Endothelial cell of umbilical vein (primary cell): ENCODE measurements at regions not wholly inside any gene's neighbourhood (a gene's known extent, or its start where the extent isn't known, plus 50 kb on each side); places are given as distances from the start of the nearest gene placed in this dataset.
A peak's percentile ranks its signal among the peaks of the same experiment; 100 is the strongest.

Experiments used
- BruUV-seq: library from RNA; stranded (reverse); fragments of 400-500 nt; replicated peaks from 2 replicates; lab custom pipeline; 2021; lab: Mats Ljungman, UMichigan
- CTCF ChIA-PET: fragments of 300-600, 350-600 bp; sonication (Branson Sonifier 250); formaldehyde crosslinking; loops from one replicate; lab custom pipeline; 2021; ENCODE audit warnings: antibody characterized with exemption, inconsistent platforms; lab: Charles Lee
- POLR2A ChIA-PET: fragments of 300-600, 350-600 bp; sonication (Branson Sonifier 250); formaldehyde crosslinking; loops from one replicate; lab custom pipeline; 2021; ENCODE audit warnings: antibody characterized with exemption, inconsistent platforms; lab: Charles Lee
- DNase-seq: peaks from one replicate; pipeline ENCODE4 v3.0.0-alpha.2; 2011; ENCODE audit warnings: low read depth, low spot score
- FAIRE-seq: peaks from 2 replicates; lab custom pipeline; 2011; peaks lifted over from hg19 to GRCh38; lab: Jason Lieb, UNC
- H2AFZ ChIP-seq: 2 replicates; pipeline ENCODE4 v1.6.0; 2012; ENCODE audit warnings: low read depth, low read length, control low read depth, inconsistent platforms
- H3K27ac ChIP-seq: 2 replicates; pipeline ENCODE4 v1.5.1; 2011; ENCODE audit warnings: low read depth, mild to moderate bottlenecking, control low read depth, low read length, moderate library complexity; ENCODE audit not compliant: insufficient read depth
- H3K27me3 ChIP-seq, 2 experiments: 2 replicates each; pipeline versions ENCODE4 v1.6.0 to v1.6.1; 2011; ENCODE audit warnings: low read length in 2 of 2, mixed read lengths in 1 of 2; ENCODE audit not compliant: control insufficient read depth in 2 of 2, insufficient read depth in 2 of 2
- H3K36me3 ChIP-seq, 2 experiments: 2 replicates in 1 of 2; 3 replicates in 1 of 2; pipeline ENCODE4 v1.5.1; 2011; ENCODE audit warnings: low read length in 2 of 2, mild to moderate bottlenecking in 1 of 2, moderate library complexity in 1 of 2; ENCODE audit not compliant: control insufficient read depth in 2 of 2, insufficient read depth in 2 of 2; ENCODE audit errors: extremely low read depth in 1 of 2
- H3K4me1 ChIP-seq: 3 replicates; pipeline ENCODE4 v1.5.1; 2011; ENCODE audit warnings: mild to moderate bottlenecking, low read length; ENCODE audit not compliant: control insufficient read depth, insufficient read depth; ENCODE audit errors: extremely low read depth
- H3K4me2 ChIP-seq: 2 replicates; pipeline ENCODE4 v1.6.1; 2011; ENCODE audit warnings: low read length, control low read depth, mixed read lengths; ENCODE audit not compliant: insufficient read depth
- H3K4me3 ChIP-seq, 3 experiments: fragments of 200-600 bp in 1 of 3; sonication (generic), shearing (Covaris generic) in 1 of 3; replicated peaks in 1 of 3; 2 replicates each; pipeline ENCODE4 v1.5.1; 2011 to 2016; ENCODE audit warnings: control low read depth in 3 of 3, low read length in 3 of 3, mild to moderate bottlenecking in 2 of 3, inconsistent platforms in 1 of 3, low read depth in 1 of 3, moderate library complexity in 1 of 3; ENCODE audit not compliant: insufficient read depth in 1 of 3
- H3K79me2 ChIP-seq: 2 replicates; pipeline ENCODE4 v1.6.0; 2012; ENCODE audit warnings: low read length, inconsistent platforms; ENCODE audit not compliant: control insufficient read depth, insufficient read depth
- H3K9ac ChIP-seq: replicated peaks from 2 replicates; pipeline ENCODE3; 2011; ENCODE audit warnings: low read length, control low read depth; ENCODE audit not compliant: insufficient read depth; ENCODE audit errors: extremely low read depth
- H3K9me1 ChIP-seq: replicated peaks from 3 replicates; pipeline ENCODE4 v1.6.0; 2011; ENCODE audit warnings: mild to moderate bottlenecking, low read length; ENCODE audit not compliant: control insufficient read depth, insufficient read depth; ENCODE audit errors: extremely low read depth
- H3K9me3 ChIP-seq: replicated peaks from 2 replicates; pipeline ENCODE4 v1.5.1; 2012; ENCODE audit warnings: low read length, inconsistent platforms; ENCODE audit not compliant: control insufficient read depth, insufficient read depth
- H4K20me1 ChIP-seq: replicated peaks from 2 replicates; pipeline ENCODE3; 2011; ENCODE audit warnings: mild to moderate bottlenecking, low read length; ENCODE audit not compliant: control insufficient read depth, insufficient read depth; ENCODE audit errors: extremely low read depth
- CTCF ChIP-seq, 2 donors: IDR thresholded peaks; 1 replicate in 1 of 2; 2 replicates in 1 of 2; pipeline ENCODE4 v1.5.1; 2011; ENCODE audit warnings: low read length in 2 of 2, mild to moderate bottlenecking in 2 of 2, moderate library complexity in 2 of 2, control low read depth in 1 of 2, inconsistent platforms in 1 of 2, low read depth in 1 of 2; ENCODE audit not compliant: insufficient read depth in 1 of 2; ENCODE audit errors: extremely low read depth in 1 of 2
- EZH2 ChIP-seq: IDR thresholded peaks from 2 replicates; pipeline ENCODE4 v1.6.1; 2012; ENCODE audit warnings: borderline replicate concordance, low read depth, mild to moderate bottlenecking, moderate library complexity, low read length, inconsistent platforms; ENCODE audit not compliant: severe bottlenecking
- FOS ChIP-seq: IDR thresholded peaks from 2 replicates; pipeline ENCODE4 v1.6.1; 2011; ENCODE audit warnings: mild to moderate bottlenecking, low read length, moderate library complexity, borderline replicate concordance; ENCODE audit not compliant: insufficient read depth
- GATA2 ChIP-seq: IDR thresholded peaks from 2 replicates; pipeline ENCODE4 v1.7.0; 2011; ENCODE audit warnings: low read depth, mild to moderate bottlenecking, moderate library complexity, mixed read lengths, low read length; ENCODE audit not compliant: insufficient read length, insufficient read depth
- JUN ChIP-seq: IDR thresholded peaks from 2 replicates; pipeline ENCODE4 v1.6.1; 2011; ENCODE audit warnings: borderline replicate concordance, low read depth; ENCODE audit not compliant: insufficient read length, insufficient read depth
- MAX ChIP-seq: IDR thresholded peaks from 2 replicates; pipeline ENCODE4 v1.6.1; 2011; ENCODE audit not compliant: insufficient read depth, insufficient read length
- MYC ChIP-seq: IDR thresholded peaks from one replicate; pipeline ENCODE4 v1.6.1; 2011; ENCODE audit warnings: mild to moderate bottlenecking, low read depth, low read length
- POLR2A ChIP-seq: IDR thresholded peaks from 2 replicates; pipeline ENCODE4 v1.6.1; 2012; ENCODE audit warnings: low read depth, mild to moderate bottlenecking, control low read depth, low read length
- POLR2AphosphoS5 ChIP-seq: IDR thresholded peaks from 2 replicates; pipeline ENCODE4 v1.6.1; 2012; ENCODE audit warnings: low read depth, mild to moderate bottlenecking, control low read depth, low read length, moderate library complexity; ENCODE audit not compliant: insufficient read depth
- dilution Hi-C: fragments of 300-500 bp; cut with MboI; formaldehyde crosslinking; loops from one replicate; pipeline ENCODE4 v1.15.0; 2019; ENCODE audit warnings: low sequenced_read_pairs; ENCODE audit not compliant: extremely low pct_ligation_motif_present
- intact Hi-C: fragments of 100-400 bp; cut with micrococcal nuclease; formaldehyde crosslinking; loops from one replicate; pipeline ENCODE4 v1.10.0; 2022

GRCh38 chr9:21696411-21696871 lies 106.0 kb upstream of the MTAP start:
- Histone ChIP-seq H4K20me1 (no peaks in the 10 kb centered on the region), H3K27me3 (no peaks in the 10 kb centered on the region), H2AFZ (no peak overlapping the region), H3K27ac (no peak overlapping the region), H3K4me2 (no peak overlapping the region), H3K4me3 (no peak overlapping the region), H3K79me2 (no peaks in the 10 kb centered on the region), H3K9me1 (no peaks in the 10 kb centered on the region), H3K9me3 (no peaks in the 10 kb centered on the region), H3K36me3 (no peaks in the 10 kb centered on the region), H3K4me1 (no peaks in the 10 kb centered on the region), H3K9ac (no peak overlapping the region)
- FAIRE-seq (no peak), DNase-seq (no peak)
- intact Hi-C loops (no loop called here), dilution Hi-C loops (no loop called here)
- BruUV-seq = no TSS peak
- CTCF ChIA-PET = interaction anchor here (1.2 kb wide), 1 partner anchor 12 kb away, joined by 3 read pairs; no protein-coding TSS in a partner anchor
- TF ChIP-seq MAX (no peak), CTCF (IDR thresholded peaks at IDR 0.05; ENCODE audit: extremely low read depth in 1 of 2, insufficient read depth in 1 of 2, low read depth in 1 of 2, low read length in 2 of 2) (peak in 1 of 2 donors; percentile 5)
- POLR2A ChIA-PET = no interaction called here

- TF ChIP-seq GATA2 = no peak
- TF ChIP-seq POLR2AphosphoS5 = no peak
- no peak for TF ChIP-seq JUN
- no peak for TF ChIP-seq EZH2
- TF ChIP-seq POLR2A = no peak
- no peak for TF ChIP-seq MYC
- no peak for TF ChIP-seq CTCF (IDR thresholded peaks at IDR 0.05; ENCODE audit: extremely low read depth in 1 of 2, insufficient read depth in 1 of 2, low read depth in 1 of 2, low read length in 2 of 2)
- TF ChIP-seq FOS = no peak
- no peak for TF ChIP-seq MAX
- no peak overlapping the region for H3K4me2 ChIP-seq
- no peaks in the 10 kb centered on the region for H4K20me1 ChIP-seq
- H3K9me3 ChIP-seq = no peaks in the 10 kb centered on the region
- H3K9me1 ChIP-seq = no peaks in the 10 kb centered on the region
- intact Hi-C loops (no loop called here), dilution Hi-C loops (no loop called here)
- no peak overlapping the region for H2AFZ ChIP-seq
- H3K27me3 ChIP-seq = no peaks in the 10 kb centered on the region
- ChIA-PET POLR2A (no interaction called here), CTCF (interaction anchor here (0.7 to 4.1 kb wide), 29 partner anchors 8 to 525 kb away, joined by 3 to 42 read pairs (median 4); partner anchors contain the start of gene MTAP)
- H3K9ac ChIP-seq = no peak overlapping the region
- no peak for FAIRE-seq
- no peak overlapping the region for H3K27ac ChIP-seq
- BruUV-seq = no TSS peak
- H3K4me1 ChIP-seq = no peaks in the 10 kb centered on the region
- H3K79me2 ChIP-seq = no peaks in the 10 kb centered on the region
- no peak for DNase-seq
- H3K4me3 ChIP-seq = no peak overlapping the region
- no peaks in the 10 kb centered on the region for H3K36me3 ChIP-seq
Measured at GRCh38 chr9:21708260-21708711, 94.2 kb upstream of the MTAP start.
